Peyer's patch (tissue), 4 donors: ENCODE measurements at regions not wholly inside any gene's neighbourhood (a gene's known extent, or its start where the extent isn't known, plus 50 kb on each side); places are given as distances from the start of the nearest gene placed in this dataset.

Experiments used
- CTCF ChIP-seq, 6 experiments: fragments of 450-650 bp in 4 of 6; fragments of 200-600 bp in 2 of 6; sonication (generic) in 1 of 6; IDR thresholded peaks; one replicate each; pipeline ENCODE4 v1.5.1; 2017 to 2019; ENCODE audit warnings: antibody characterized with exemption in 6 of 6, mild to moderate bottlenecking in 3 of 6, moderate library complexity in 1 of 6
- POLR2A ChIP-seq, 2 donors: fragments of 450-650 bp; IDR thresholded peaks; one replicate each; pipeline ENCODE4 v1.5.1; 2017; ENCODE audit warnings: antibody characterized with exemption in 2 of 2, mild to moderate bottlenecking in 2 of 2, moderate library complexity in 2 of 2

- no peak for TF ChIP-seq CTCF (IDR thresholded peaks at IDR 0.05)
- no peak for TF ChIP-seq POLR2A (IDR thresholded peaks at IDR 0.05)
Observed at GRCh38 chr4:10260777-10261176, 144.2 kb upstream of the WDR1 start.
